ENCODE measurements at regions not wholly inside any gene's neighbourhood (a gene's known extent, or its start where the extent isn't known, plus 50 kb on each side); places are given as distances from the start of the nearest gene placed in this dataset.

DNA sequence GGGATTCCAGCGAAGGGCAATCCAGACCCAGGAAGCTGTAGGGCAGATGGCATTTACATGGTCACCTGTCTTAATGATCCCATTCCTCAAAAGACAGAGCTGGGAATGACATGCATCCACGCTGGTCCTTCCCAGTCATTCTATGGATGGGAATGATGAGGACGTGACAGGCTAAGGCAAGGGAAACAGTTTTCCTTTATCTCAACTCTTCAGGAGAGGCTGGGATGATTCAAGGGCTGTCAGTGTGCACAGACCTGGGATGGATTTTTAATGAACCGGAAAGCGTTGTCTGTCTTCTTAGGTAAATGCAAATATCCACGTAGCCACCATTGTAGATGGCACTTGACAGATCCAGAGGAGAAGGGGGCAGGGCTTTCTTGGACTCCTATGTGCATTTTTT, 483.2 kb upstream of the EEF2KMT start:
- no peak overlapping the region for H3K27ac ChIP-seq
- no peaks in the 10 kb centered on the region for H3K36me3 ChIP-seq
- no peaks in the 10 kb centered on the region for H3K9me3 ChIP-seq
- H3K4me1 ChIP-seq: no peaks in the 10 kb centered on the region
- no peak for TF ChIP-seq POLR2A (IDR thresholded peaks at IDR 0.05)
- no peak for TF ChIP-seq CTCF (IDR thresholded peaks at IDR 0.05)
- no peak overlapping the region for H3K4me3 ChIP-seq
- intact Hi-C loops (cut with DNase I; ENCODE audit: low total_unique reads): no loop called here
- no peak for DNase-seq
- no peaks in the 10 kb centered on the region for H3K27me3 ChIP-seq

- no peak for DNase-seq
- no peak overlapping the region for H3K27ac ChIP-seq
- H3K9me3 ChIP-seq: no peaks in the 10 kb centered on the region
- H3K36me3 ChIP-seq: no peaks in the 10 kb centered on the region
- intact Hi-C loops (cut with DNase I; ENCODE audit: low total_unique reads): no loop called here
- no peaks in the 10 kb centered on the region for H3K4me1 ChIP-seq
- no peak overlapping the region for H3K4me3 ChIP-seq
- no peaks in the 10 kb centered on the region for H3K27me3 ChIP-seq
- TF ChIP-seq CTCF (IDR thresholded peaks at IDR 0.05) (no peak), POLR2A (IDR thresholded peaks at IDR 0.05) (no peak)
Observed at GRCh38 chr16:5580296-5580695, 482.7 kb upstream of the EEF2KMT start.

DNA sequence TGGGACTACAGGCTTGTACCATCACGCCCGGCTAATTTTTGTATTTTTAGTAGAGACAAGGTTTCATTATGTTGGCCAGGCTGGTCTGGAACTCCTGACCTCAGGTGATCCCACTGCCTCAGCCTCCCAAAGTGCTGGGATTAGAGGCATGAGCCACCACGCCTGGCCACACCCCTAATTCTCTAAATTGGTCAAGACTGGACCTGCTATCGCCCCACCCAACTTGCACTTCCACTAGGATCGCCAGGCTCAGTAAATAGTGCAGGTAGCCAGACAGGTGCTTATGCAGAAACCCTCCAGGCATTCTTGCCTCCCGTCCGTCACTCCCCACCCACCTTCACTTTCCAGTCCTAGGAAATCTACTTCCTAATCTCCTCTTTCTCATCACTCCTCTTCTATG, 481.4 kb upstream of the EEF2KMT start:
- intact Hi-C loops (cut with DNase I; ENCODE audit: low total_unique reads): no loop called here
- Histone ChIP-seq H3K4me3 (no peak overlapping the region), H3K27ac (no peak overlapping the region), H3K27me3 (no peaks in the 10 kb centered on the region), H3K4me1 (no peaks in the 10 kb centered on the region), H3K9me3 (no peaks in the 10 kb centered on the region), H3K36me3 (no peaks in the 10 kb centered on the region)
- no peak for DNase-seq
- TF ChIP-seq POLR2A (IDR thresholded peaks at IDR 0.05): no peak

- H3K36me3 ChIP-seq: no peaks in the 10 kb centered on the region
- H3K27ac ChIP-seq: no peak overlapping the region
- TF ChIP-seq CTCF (IDR thresholded peaks at IDR 0.05) (no peak), POLR2A (IDR thresholded peaks at IDR 0.05) (no peak)
- no peaks in the 10 kb centered on the region for H3K9me3 ChIP-seq
- no peak for DNase-seq
- intact Hi-C loops (cut with DNase I; ENCODE audit: low total_unique reads): no loop called here
- no peaks in the 10 kb centered on the region for H3K27me3 ChIP-seq
- no peak overlapping the region for H3K4me3 ChIP-seq
- H3K4me1 ChIP-seq: no peaks in the 10 kb centered on the region
Observed at GRCh38 chr16:5577463-5577862, 479.9 kb upstream of the EEF2KMT start.

GRCh38 chr16:5575646-5576245, 478.2 kb upstream of the EEF2KMT start:
- intact Hi-C loops (cut with DNase I; ENCODE audit: low total_unique reads): no loop called here

More at GRCh38 chr16:5575646-5576245, 478.2 kb upstream of the EEF2KMT start:
- Histone ChIP-seq H3K27ac (no peak overlapping the region), H3K4me1 (no peaks in the 10 kb centered on the region), H3K9me3 (no peaks in the 10 kb centered on the region), H3K4me3 (no peak overlapping the region), H3K36me3 (no peaks in the 10 kb centered on the region), H3K27me3 (no peaks in the 10 kb centered on the region)
- DNase-seq: no peak
- TF ChIP-seq POLR2A (IDR thresholded peaks at IDR 0.05) (no peak), CTCF (IDR thresholded peaks at IDR 0.05) (no peak)

All from uterus (tissue), 3 donors.